GM23338 (cell line): ENCODE measurements at regions not wholly inside any gene's neighbourhood (a gene's known extent, or its start where the extent isn't known, plus 50 kb on each side); places are given as distances from the start of the nearest gene placed in this dataset.

Source experiments
- EZH2 ChIP-seq: fragments of 200-600 bp; sonication (generic); IDR thresholded peaks from one replicate; pipeline ENCODE4 v1.8.0; 2017; ENCODE audit warnings: antibody characterized with exemption, mild to moderate bottlenecking, low read depth; ENCODE audit not compliant: unreplicated experiment
- EZH2phosphoT487 ChIP-seq: fragments of 200-600 bp; sonication (generic); IDR thresholded peaks from one replicate; pipeline ENCODE4 v1.8.1; 2018; ENCODE audit warnings: antibody characterized with exemption; ENCODE audit not compliant: unreplicated experiment
- POLR2AphosphoS5 ChIP-seq: IDR thresholded peaks from 2 replicates; pipeline ENCODE4 v1.6.1; 2016; ENCODE audit warnings: antibody characterized with exemption, low read depth
- TF ChIP-seq, protein P1 (sequence below): IDR thresholded peaks from one replicate; pipeline ENCODE4 v1.6.1; 2018; ENCODE audit warnings: antibody characterized with exemption; ENCODE audit not compliant: unreplicated experiment
- TF ChIP-seq, protein P2 (sequence below), 2 experiments: fragments of 200-600 bp in 1 of 2; sonication (generic) in 1 of 2; conservative IDR thresholded peaks; 2 replicates each; pipeline versions ENCODE4 v1.5.1 to v1.6.1; 2016 to 2017; ENCODE audit warnings: antibody characterized with exemption in 2 of 2, low read depth in 2 of 2, mild to moderate bottlenecking in 2 of 2, moderate library complexity in 1 of 2

DNA sequence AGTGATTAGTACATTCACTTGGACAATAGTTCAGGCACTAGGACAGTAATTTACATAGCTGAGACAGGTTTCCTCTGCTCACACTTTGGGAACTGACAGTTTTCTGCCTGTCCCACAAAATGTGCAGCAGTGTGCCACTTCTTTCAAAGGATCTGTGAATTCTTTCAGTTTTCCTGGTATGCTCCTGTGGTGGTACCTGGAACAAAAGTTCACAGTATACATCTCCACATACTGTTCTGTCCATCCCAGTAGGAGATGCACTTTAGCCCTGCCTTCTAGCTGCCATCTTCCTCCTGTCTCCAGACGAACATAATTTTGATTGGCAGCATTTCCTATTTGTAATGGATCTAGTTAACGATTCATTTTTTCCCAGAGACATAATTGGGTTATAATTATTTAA lies 360.8 kb upstream of the CXorf51B start:
- TF ChIP-seq, protein P1, sequence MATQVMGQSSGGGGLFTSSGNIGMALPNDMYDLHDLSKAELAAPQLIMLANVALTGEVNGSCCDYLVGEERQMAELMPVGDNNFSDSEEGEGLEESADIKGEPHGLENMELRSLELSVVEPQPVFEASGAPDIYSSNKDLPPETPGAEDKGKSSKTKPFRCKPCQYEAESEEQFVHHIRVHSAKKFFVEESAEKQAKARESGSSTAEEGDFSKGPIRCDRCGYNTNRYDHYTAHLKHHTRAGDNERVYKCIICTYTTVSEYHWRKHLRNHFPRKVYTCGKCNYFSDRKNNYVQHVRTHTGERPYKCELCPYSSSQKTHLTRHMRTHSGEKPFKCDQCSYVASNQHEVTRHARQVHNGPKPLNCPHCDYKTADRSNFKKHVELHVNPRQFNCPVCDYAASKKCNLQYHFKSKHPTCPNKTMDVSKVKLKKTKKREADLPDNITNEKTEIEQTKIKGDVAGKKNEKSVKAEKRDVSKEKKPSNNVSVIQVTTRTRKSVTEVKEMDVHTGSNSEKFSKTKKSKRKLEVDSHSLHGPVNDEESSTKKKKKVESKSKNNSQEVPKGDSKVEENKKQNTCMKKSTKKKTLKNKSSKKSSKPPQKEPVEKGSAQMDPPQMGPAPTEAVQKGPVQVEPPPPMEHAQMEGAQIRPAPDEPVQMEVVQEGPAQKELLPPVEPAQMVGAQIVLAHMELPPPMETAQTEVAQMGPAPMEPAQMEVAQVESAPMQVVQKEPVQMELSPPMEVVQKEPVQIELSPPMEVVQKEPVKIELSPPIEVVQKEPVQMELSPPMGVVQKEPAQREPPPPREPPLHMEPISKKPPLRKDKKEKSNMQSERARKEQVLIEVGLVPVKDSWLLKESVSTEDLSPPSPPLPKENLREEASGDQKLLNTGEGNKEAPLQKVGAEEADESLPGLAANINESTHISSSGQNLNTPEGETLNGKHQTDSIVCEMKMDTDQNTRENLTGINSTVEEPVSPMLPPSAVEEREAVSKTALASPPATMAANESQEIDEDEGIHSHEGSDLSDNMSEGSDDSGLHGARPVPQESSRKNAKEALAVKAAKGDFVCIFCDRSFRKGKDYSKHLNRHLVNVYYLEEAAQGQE, result no peak
- TF ChIP-seq, protein P2, sequence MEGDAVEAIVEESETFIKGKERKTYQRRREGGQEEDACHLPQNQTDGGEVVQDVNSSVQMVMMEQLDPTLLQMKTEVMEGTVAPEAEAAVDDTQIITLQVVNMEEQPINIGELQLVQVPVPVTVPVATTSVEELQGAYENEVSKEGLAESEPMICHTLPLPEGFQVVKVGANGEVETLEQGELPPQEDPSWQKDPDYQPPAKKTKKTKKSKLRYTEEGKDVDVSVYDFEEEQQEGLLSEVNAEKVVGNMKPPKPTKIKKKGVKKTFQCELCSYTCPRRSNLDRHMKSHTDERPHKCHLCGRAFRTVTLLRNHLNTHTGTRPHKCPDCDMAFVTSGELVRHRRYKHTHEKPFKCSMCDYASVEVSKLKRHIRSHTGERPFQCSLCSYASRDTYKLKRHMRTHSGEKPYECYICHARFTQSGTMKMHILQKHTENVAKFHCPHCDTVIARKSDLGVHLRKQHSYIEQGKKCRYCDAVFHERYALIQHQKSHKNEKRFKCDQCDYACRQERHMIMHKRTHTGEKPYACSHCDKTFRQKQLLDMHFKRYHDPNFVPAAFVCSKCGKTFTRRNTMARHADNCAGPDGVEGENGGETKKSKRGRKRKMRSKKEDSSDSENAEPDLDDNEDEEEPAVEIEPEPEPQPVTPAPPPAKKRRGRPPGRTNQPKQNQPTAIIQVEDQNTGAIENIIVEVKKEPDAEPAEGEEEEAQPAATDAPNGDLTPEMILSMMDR (conservative IDR thresholded peaks at IDR 0.05; ENCODE audit: low read depth in 2 of 2), result no peak
- TF ChIP-seq EZH2 (no peak), EZH2phosphoT487 (no peak), POLR2AphosphoS5 (no peak)
